GM19463 (cell line): ENCODE measurements at regions not wholly inside any gene's neighbourhood (a gene's known extent, or its start where the extent isn't known, plus 50 kb on each side); places are given as distances from the start of the nearest gene placed in this dataset.
"Not testable (repeated sequence)": the region's sequence is repeated elsewhere in the genome, so short reads cannot be mapped to it uniquely, and the experiment has no call there.

Experiments
- ATAC-seq: cut with Tn5 transposase; IDR thresholded peaks from one replicate; pipeline ENCODE4 v1.9.1; 2021; ENCODE audit warnings: mild to moderate bottlenecking, moderate library complexity; ENCODE audit not compliant: unreplicated experiment

DNA sequence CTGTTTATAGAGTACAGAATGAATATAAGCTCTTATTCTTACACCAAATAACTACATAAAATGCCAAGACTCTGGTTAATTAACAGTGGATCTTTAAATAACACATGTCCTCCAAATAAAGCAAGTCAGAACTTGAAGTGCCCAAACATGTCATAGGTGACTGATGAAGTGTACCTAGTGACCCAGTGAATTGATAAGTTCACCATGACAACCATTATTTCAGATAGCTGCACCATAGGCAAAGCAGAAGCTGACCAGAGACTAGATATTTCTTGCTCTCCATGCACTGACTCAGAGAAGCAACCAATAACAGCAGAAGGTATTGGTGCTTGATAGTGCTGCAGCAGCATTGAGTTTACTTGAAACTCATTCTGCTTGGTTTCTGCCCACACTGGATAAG lies 192.1 kb downstream of the DUSP10 start:
- no peak for ATAC-seq

DNA sequence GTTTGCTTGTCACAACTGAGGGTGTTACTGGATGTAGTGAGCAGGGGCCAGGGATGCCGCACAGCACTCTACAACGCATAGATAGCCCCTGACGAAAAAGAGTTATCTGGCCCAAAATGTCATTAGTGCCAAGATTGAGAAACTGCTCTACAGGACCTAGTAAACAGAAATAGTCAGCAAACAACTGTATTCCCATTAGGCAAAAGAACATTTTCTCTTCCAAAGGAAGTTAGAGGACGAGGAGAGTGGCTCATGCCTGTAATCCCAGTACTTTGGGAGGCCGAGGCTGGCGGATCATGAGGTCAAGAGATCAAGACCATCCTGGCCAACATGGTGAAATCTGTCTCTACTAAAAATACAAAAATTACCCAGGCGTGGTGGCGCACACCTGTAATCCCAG lies 189.1 kb downstream of the DUSP10 start:
- not testable (repeated sequence) for ATAC-seq

- no peak for ATAC-seq
Observed at GRCh38 chr1:221555689-221556433, 186.0 kb downstream of the DUSP10 start.

GRCh38 chr1:221556435-221556834 lies 185.5 kb downstream of the DUSP10 start:
- no peak for ATAC-seq

- ATAC-seq: no peak
Observed at GRCh38 chr1:221557013-221557412, 184.9 kb downstream of the DUSP10 start.

- ATAC-seq: no peak
Observed at GRCh38 chr1:221558396-221558795, 183.5 kb downstream of the DUSP10 start.

GRCh38 chr1:221559911-221560310 lies 182.0 kb downstream of the DUSP10 start:
- ATAC-seq: no peak

DNA sequence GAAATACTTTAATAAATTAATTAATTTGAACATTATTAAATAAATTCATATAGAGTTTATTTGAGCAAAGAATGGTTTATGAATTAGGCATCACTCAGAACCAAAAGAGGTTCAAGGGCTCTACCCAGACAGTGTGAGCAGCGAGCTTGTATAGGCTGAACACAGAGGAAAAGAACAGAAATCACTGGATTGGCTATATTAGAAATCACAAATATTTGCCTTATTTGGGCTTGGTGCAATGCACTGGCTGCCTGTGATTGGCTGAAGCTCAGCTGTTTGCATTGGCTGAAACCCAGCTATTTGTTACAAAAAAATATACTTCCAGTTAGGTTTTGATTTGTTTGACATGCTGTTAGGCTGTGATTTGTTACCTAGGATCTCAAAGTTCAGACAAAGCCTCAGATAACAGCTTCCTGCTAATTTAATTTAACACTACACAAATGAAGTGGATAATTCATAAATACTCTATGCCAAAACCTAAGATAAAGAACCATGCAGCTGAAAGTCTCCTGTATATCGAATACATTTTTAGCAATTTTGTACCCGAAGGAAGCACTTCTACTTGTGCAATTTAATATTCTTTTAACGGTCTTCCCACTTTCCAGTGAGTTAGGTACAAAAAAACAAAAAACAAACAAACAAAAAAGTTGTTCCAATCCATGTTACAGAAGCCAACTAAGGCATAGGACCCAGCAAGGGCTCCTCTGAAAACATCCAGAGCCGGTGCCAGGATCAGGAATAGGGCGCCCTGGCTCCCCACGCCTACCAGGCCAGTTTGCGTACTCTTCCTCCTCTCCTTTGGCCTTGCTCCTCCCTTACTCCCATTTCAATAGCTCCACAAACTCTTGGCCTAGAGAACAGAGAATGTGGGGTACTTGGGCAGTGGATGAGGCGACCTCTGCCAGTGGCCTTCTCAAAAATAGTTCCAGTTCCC lies 179.1 kb downstream of the DUSP10 start:
- no peak for ATAC-seq

DNA sequence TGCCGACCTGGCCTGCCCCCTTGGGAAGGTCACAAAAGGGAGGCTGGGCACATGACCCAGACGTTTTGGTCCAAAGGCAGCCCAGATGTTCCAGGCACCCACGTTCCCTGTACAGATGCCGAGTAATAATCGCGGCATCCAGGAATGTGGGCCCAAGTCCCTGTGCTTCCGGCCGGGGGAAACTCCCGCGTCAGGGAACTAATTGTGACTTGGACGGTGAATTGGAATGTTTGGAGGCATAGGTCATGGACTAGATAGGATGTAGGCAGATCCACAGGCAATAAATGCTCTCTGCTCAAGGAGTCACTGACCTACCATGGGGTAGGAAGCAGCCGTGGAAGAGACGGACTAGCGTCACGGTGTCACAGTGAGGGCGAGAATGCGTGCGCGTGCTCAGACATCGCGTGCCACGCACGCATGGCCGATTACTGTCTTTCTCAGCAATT lies 178.4 kb downstream of the DUSP10 start:
- ATAC-seq: no peak

- ATAC-seq: no peak
Observed at GRCh38 chr1:221564891-221565290, 177.0 kb downstream of the DUSP10 start.

GRCh38 chr1:221565711-221566110 lies 176.2 kb downstream of the DUSP10 start:
- peak; percentile 48 for ATAC-seq

DNA sequence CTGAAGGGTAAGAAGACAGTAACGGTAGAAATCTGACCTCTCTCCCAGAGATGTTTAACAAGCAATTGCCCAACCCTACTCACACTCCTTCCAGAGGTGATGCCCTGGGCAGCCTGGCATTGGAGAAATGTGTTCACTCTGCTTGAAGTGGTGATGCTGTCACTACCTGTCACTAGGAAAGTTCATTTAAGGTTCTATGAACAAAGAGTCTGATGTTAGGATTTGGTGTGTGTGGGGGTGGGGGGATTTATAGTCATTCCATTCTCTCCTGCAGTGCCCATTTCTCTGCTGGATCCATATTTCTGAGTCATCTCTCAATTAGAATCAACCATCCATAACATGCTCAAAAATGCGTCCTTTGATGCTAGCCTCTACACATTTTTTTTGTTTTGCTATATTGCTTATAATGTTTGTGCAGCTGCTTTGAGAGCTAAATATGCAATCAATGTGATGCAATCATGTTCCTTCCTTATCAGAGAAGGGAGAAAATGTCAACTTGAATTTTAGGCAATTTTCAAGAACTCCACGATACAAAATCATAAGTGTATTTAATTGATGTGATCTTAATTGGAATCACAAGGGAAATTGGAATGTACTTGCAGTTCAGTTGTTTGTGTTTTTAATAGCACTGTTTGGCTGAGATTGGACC lies 173.9 kb downstream of the DUSP10 start:
- no peak for ATAC-seq

- no peak for ATAC-seq
Observed at GRCh38 chr1:221573756-221574155, 168.1 kb downstream of the DUSP10 start.

DNA sequence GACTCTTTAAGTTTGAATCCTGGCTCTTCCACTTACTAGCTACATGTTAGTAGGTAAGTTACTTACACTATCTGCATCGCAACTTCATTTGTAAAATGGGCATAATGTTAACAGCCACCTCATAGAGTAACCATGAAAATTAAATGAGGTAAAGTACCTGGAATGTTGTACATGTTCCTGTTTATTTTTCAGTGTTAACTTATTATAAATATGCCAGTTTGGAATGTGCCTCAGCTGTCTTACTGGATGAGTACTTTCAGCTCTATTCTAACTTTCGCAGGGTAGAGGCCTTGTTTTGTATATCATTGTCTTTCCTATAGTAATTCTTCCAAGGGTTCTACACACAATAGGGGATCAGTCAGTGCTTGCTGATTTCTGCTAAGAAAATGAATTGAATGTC lies 167.4 kb downstream of the DUSP10 start:
- ATAC-seq: no peak

DNA sequence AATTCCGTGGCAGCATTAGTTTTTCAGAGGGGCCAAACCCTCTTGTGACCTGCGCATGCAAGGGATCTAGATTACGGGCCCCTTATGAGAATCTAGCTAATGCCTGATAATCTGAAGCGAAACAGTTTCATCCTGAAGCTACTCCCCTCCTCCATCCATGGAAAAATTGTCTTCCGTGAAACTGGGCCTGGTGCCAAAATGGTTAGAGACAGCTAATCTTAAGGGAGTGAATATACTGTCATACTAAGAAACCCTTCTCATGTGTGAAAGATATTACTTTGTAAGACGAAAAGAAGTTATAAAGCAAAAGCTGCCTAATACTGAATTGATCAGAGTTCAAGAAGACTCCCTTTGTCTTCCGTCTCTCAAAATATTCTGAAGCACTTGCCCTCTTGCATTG lies 166.3 kb downstream of the DUSP10 start:
- ATAC-seq: no peak

DNA sequence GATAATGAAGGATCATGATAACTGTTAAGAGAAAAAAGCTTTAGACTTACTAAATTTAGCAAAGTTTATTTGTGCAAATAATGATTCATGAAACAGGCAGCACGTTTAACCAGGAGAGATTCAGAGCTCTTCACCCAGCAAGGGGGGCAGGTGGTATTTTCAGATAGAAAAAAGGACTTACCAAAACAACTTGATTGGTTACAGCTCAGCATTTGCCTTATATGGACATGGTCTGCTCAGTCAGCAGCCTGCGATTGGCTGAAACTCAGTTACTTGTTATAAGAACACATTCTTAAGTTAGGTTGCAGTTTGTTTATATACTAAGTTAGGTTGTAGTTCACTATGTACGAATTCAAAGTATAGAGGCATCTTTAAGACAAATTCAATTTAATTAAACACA lies 165.6 kb downstream of the DUSP10 start:
- no peak for ATAC-seq

DNA sequence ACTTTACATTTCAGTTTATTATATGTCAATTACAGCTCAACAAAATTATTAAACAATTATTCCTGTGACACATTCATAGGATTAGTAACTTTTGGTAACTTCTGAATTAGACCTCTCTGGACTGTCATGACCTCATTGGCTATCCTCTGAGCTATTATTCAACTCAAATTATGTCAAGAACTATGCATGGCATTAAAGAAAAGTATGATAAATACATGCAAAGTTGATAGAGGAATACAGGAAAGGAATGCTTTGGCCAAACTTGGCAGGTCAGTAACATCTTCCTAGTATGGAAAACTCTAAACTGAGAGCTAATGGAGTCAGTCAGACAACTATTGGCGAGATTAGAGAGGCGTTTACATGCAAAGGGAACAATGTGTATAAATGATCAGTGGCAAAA lies 158.4 kb downstream of the DUSP10 start:
- ATAC-seq: no peak

- not testable (repeated sequence) for ATAC-seq
Observed at GRCh38 chr1:221587013-221587412, 154.9 kb downstream of the DUSP10 start.

DNA sequence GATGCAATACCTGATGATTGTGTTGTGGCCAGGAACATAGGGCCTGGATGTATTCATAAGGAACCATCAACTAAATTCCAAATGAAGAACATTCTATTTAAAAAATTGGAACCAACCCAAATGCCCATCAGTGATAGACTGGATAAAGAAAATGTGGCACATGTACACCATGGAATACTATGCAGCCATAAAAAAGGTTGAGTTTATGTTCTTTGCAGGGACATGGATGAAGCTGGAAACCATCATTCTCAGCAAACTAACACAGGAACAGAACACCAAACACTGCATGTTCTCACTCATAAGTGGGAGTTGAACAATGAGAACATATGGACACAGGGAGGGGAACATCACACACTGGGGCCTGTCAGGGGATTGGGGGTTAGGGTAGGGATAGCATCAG lies 150.6 kb downstream of the DUSP10 start:
- ATAC-seq: not testable (repeated sequence)

- ATAC-seq: no peak
Observed at GRCh38 chr1:221594576-221594975, 147.3 kb downstream of the DUSP10 start.

DNA sequence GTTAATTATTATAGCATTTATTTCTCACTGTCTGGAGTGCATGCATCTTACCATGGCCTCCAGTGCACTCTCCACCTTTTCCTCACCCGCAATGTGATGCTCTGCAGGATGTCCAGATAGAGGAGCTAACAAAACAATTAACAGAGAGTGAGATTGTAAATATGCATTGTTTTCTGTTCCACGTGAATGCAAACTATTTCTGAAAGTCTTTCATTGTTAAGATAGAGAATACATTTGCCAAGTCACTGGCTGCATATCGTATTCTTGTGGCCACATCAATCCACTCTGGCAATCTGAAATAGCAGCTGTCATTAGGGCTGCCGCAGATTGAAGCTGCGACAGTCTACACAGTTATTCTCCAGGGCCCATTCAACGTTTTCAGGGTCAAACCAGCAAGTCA lies 143.8 kb downstream of the DUSP10 start:
- no peak for ATAC-seq
